GM18520 (cell line): ENCODE measurements at regions not wholly inside any gene's neighbourhood (a gene's known extent, or its start where the extent isn't known, plus 50 kb on each side); places are given as distances from the start of the nearest gene placed in this dataset.

ENCODE experiments used
- ATAC-seq: cut with Tn5 transposase; IDR thresholded peaks from one replicate; pipeline ENCODE4 v1.9.1; 2021; ENCODE audit not compliant: unreplicated experiment

GRCh38 chr2:6641956-6642355, 223.8 kb downstream of the CMPK2 start:
- ATAC-seq: no peak

GRCh38 chr2:6644261-6644660, 221.4 kb downstream of the CMPK2 start:
- ATAC-seq: no peak

- ATAC-seq: no peak
Measured at GRCh38 chr2:6645004-6645403, 220.7 kb downstream of the CMPK2 start.

GRCh38 chr2:6645672-6646071, 220.0 kb downstream of the CMPK2 start:
- no peak for ATAC-seq

- ATAC-seq: no peak
Measured at GRCh38 chr2:6647046-6647445, 218.7 kb downstream of the CMPK2 start.

- ATAC-seq: no peak
Measured at GRCh38 chr2:6648596-6649247, 217.0 kb downstream of the CMPK2 start.

GRCh38 chr2:6650311-6650710, 215.4 kb downstream of the CMPK2 start:
- no peak for ATAC-seq

GRCh38 chr2:6652251-6652650, 213.5 kb downstream of the CMPK2 start:
- no peak for ATAC-seq

GRCh38 chr2:6653281-6653750, 212.4 kb downstream of the CMPK2 start:
- ATAC-seq: no peak

- ATAC-seq: no peak
Measured at GRCh38 chr2:6654279-6654678, 211.4 kb downstream of the CMPK2 start.

- ATAC-seq: no peak
Measured at GRCh38 chr2:6656633-6657032, 209.1 kb downstream of the CMPK2 start.

GRCh38 chr2:6657136-6657535, 208.6 kb downstream of the CMPK2 start:
- no peak for ATAC-seq

- ATAC-seq: peak; percentile 94
Measured at GRCh38 chr2:6657855-6658254, 207.9 kb downstream of the CMPK2 start.

- no peak for ATAC-seq
Measured at GRCh38 chr2:6664332-6665061, 201.2 kb downstream of the CMPK2 start.

- no peak for ATAC-seq
Measured at GRCh38 chr2:6665093-6666045, 200.3 kb downstream of the CMPK2 start.

- no peak for ATAC-seq
Measured at GRCh38 chr2:6667326-6667725, 198.4 kb downstream of the CMPK2 start.

- no peak for ATAC-seq
Measured at GRCh38 chr2:6671913-6672312, 193.8 kb downstream of the CMPK2 start.

GRCh38 chr2:6674381-6674780, 191.3 kb downstream of the CMPK2 start:
- no peak for ATAC-seq

- no peak for ATAC-seq
Measured at GRCh38 chr2:6675791-6676190, 189.9 kb downstream of the CMPK2 start.

GRCh38 chr2:6676241-6676640, 189.5 kb downstream of the CMPK2 start:
- ATAC-seq: no peak

GRCh38 chr2:6676776-6677175, 188.9 kb downstream of the CMPK2 start:
- ATAC-seq: no peak
